Endothelial cell (in vitro differentiated cells): ENCODE measurements at regions not wholly inside any gene's neighbourhood (a gene's known extent, or its start where the extent isn't known, plus 50 kb on each side); places are given as distances from the start of the nearest gene placed in this dataset.
"Not testable (repeated sequence)": the region's sequence is repeated elsewhere in the genome, so short reads cannot be mapped to it uniquely, and the experiment has no call there.

Experiments
- DNase-seq: peaks from one replicate; pipeline ENCODE4 v3.0.0; 2021; ENCODE audit warnings: low spot score
- H3K27ac Mint-ChIP-seq: one replicate; pipeline ENCODE4 v1.8.0; 2021; ENCODE audit warnings: mixed read lengths, inconsistent platforms; ENCODE audit not compliant: unreplicated experiment
- H3K27me3 Mint-ChIP-seq: one replicate; pipeline ENCODE4 v1.8.0; 2021; ENCODE audit warnings: mild to moderate bottlenecking, moderate library complexity, mixed read lengths, inconsistent platforms; ENCODE audit not compliant: unreplicated experiment
- H3K36me3 Mint-ChIP-seq: one replicate; pipeline ENCODE4 v1.8.0; 2021; ENCODE audit warnings: mild to moderate bottlenecking, low read depth, mixed read lengths, inconsistent platforms; ENCODE audit not compliant: unreplicated experiment
- H3K4me1 Mint-ChIP-seq: one replicate; pipeline ENCODE4 v1.8.0; 2021; ENCODE audit warnings: mild to moderate bottlenecking, mixed read lengths, inconsistent platforms; ENCODE audit not compliant: unreplicated experiment
- H3K4me3 Mint-ChIP-seq: one replicate; pipeline ENCODE4 v1.8.0; 2021; ENCODE audit warnings: mild to moderate bottlenecking, mixed read lengths, inconsistent platforms; ENCODE audit not compliant: unreplicated experiment
- H3K9me3 Mint-ChIP-seq: one replicate; pipeline ENCODE4 v1.8.0; 2021; ENCODE audit warnings: mixed read lengths, inconsistent platforms; ENCODE audit not compliant: unreplicated experiment

DNA sequence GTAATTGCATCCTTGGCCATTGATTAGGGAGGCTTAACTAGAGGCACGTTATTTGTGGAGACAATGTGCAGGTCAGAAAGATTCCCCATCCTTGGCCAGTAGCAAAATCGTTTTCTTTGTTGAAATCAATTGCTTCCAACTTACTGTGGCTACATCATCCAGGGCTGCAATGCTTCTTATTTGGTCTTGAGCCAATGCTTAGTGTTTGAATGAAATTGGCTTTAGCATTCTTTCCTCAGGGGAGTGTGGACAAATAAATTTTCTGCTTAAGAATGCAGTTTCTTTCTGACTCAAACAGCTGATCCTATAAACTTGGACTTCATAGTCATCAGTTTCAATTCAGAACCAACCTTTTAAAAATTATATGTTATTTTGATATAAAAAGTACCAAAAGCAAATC is 95.6 kb downstream of the ARHGAP11B start:
- not testable (repeated sequence) for H3K4me1 Mint-ChIP-seq

DNA sequence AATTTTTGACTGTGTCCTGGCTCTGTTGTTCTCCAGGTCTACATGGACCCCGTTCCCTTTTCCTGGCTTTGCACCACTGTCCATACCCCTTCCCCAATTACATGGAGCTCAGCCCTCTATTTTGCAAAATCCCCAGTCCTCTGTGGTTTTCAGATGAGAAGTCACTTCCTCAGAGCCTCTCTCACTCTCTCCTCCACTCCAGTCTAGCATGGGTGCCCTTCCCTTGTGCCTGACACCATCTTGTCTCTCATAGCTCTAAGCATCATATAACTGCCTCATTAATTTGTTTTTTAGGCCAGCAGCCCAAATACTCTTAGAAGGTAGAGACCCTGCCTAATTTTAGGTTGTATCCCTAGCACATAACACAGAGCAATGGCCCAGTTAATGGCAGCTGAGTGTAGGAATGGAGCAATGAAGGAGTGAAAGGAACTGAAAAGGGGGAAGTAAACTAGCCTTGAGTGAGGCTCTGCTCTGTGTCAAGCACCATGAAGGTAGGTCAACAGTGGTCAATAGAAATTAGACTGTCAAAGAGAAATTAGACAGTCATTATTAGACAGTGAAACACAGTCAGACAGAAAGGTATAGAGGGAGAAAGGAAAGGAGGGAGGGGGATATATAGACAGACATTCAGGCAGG is 97.7 kb downstream of the ARHGAP11B start:
- not testable (repeated sequence) for DNase-seq, H3K9me3 Mint-ChIP-seq, H3K4me1 Mint-ChIP-seq, H3K36me3 Mint-ChIP-seq, H3K27me3 Mint-ChIP-seq, H3K27ac Mint-ChIP-seq, H3K4me3 Mint-ChIP-seq

More for the DNA sequence above, 95.6 kb downstream of the ARHGAP11B start:
- H3K27ac Mint-ChIP-seq, H3K27me3 Mint-ChIP-seq, H3K36me3 Mint-ChIP-seq, H3K4me3 Mint-ChIP-seq, DNase-seq, H3K9me3 Mint-ChIP-seq: not testable (repeated sequence)

DNA sequence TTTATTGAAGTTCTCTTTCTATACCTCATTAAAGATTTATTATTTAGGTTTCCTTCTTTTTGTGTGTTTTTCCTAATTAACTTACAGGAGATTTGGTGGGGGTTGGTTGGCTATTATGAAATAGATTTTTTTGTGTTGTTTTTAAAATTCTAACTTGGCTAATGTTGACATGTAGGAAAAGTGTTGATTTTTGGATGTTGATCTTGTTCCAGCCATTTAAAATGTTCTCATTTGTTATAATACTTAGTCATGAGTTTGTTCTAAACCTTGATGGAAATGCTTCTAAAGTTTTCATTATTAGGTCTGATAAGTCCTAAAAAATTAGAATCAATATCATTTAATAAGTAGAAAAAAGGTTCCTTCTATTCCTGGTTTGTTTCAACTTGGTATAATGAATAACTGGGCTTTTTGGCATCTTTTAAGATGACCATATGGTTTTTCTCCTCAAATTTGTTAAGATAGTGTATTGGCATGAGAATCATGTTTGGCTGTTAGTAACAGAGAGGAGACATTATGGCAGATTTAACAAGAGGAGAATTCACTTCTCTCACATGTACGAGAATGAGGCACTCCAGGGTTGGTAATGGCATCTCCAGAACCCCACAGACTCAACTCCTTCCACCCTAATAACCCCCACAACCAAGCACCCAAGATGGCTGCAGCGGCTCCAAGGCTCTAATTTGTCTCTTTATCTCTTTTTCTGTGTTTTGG is 104.1 kb downstream of the ARHGAP11B start:
- not testable (repeated sequence) for H3K27me3 Mint-ChIP-seq, H3K9me3 Mint-ChIP-seq, H3K27ac Mint-ChIP-seq, DNase-seq, H3K4me1 Mint-ChIP-seq, H3K4me3 Mint-ChIP-seq
- H3K36me3 Mint-ChIP-seq = peaks cover 13% of the 10 kb centered on the region

DNA sequence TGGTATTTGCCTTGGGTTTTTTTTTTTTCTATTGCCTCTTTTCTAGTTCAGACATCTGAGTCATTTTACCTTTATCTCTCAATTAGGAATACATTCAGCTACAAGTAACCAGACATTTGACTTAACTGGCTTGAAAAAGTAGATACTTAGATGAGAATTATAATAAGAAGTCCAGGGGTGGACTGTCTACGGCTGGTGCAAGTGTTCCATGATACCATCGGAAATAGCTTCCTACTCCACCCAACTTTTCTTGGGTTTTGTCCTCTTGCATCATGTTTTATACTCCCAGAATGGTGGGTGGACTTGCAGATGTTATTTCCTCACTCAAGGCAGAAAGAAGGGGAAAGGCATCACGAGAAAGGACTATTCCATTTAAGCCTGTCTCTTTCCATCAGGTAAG is 104.7 kb downstream of the ARHGAP11B start:
- H3K4me1 Mint-ChIP-seq, H3K27ac Mint-ChIP-seq, H3K27me3 Mint-ChIP-seq, H3K9me3 Mint-ChIP-seq, DNase-seq: not testable (repeated sequence)
- Mint-ChIP-seq H3K36me3 (peaks cover 13% of the 10 kb centered on the region), H3K4me3 (peak overlapping the region; percentile 25)

DNA sequence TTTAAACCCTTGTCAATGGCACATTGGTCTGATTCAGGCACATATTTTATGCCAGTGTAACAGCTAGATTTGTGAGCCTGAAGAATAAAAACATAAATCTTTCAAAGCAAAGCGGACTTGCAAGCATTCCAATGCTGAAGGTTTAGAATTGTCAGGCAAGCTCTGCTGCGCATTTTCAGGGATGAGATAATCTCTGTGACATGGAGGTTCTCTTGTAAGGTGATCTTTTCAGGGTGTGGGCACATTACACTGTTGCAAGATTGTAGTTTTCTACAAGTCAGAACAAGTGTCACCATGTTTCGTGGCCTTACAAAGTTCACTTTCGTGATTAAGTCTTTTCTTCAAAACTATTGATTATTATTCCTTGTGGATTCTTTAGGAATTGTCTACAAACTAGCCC is 106.2 kb downstream of the ARHGAP11B start:
- H3K4me3 Mint-ChIP-seq, H3K27ac Mint-ChIP-seq, H3K27me3 Mint-ChIP-seq, DNase-seq, H3K4me1 Mint-ChIP-seq, H3K9me3 Mint-ChIP-seq, H3K36me3 Mint-ChIP-seq: not testable (repeated sequence)

DNA sequence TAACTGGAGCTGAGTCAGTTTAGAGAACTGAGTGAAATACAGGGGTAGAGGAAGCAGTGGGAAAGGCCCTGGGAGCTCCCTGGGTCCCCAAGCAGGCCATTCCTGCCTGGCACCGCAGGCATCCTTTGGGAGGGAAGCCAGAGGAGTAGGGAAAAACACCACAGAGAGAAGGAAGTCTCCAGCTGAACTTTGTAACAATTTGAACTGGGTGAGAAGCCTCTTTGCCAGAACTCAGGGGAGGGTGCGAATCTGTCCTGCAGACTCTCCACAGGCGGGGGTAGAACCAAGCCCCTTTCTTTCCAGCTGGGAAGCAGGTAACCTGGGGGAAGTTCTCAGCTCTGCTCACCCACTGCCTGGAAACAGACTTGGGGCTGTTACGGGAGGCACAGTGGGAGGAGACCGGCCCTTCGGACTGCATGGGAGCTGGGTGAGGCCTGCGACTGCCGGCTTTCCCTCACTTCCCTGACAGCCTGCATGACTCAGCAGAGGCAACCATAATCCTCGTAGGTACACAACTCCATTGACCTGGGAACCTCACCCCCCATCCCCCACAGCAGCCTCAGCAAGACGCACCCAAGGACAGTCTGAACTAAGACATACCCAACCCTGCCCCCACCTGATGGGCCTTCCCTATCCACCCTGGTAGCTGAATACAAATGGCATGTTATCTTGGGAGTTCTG is 110.1 kb downstream of the ARHGAP11B start:
- H3K27me3 Mint-ChIP-seq, DNase-seq, H3K4me3 Mint-ChIP-seq, H3K27ac Mint-ChIP-seq, H3K9me3 Mint-ChIP-seq, H3K4me1 Mint-ChIP-seq, H3K36me3 Mint-ChIP-seq: not testable (repeated sequence)

DNA sequence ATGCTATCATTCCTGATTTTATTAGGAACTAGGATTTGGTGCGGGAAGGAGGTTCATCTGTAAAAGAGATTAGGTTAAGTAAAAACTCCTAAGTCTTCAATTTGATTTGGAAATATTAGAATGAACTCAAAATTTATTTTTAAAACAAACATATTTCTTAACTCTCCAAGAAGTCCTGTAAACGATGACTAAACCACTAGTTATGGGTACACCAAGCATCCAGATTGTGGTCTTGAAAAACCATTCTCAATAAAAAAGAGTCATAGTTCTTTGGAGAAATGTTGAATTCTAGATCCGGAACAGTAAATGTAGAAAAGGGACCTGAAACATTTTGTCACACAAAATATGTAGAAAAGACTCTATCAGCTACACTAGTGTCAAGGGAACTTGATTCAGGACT is 116.9 kb downstream of the ARHGAP11B start:
- not testable (repeated sequence) for H3K27me3 Mint-ChIP-seq, H3K36me3 Mint-ChIP-seq, H3K4me1 Mint-ChIP-seq, H3K27ac Mint-ChIP-seq, H3K4me3 Mint-ChIP-seq, H3K9me3 Mint-ChIP-seq, DNase-seq

DNA sequence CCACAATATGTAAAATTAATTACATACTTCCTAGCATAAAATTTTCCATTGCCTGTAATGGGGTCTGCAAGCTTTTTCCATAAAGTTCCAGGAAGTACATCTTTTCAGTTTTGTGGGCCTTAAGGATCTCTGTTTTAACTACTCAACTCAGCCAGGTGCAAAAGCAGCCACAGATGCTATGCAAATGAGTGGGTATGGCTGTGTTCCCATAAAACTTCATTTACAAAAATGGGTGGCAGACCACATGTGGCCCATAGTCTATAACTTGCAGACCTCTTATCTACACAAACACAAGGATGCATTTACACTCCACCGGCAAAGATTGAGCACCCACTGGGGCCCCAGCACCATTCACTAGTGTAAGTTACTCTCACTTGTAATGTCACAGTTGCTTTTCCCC is 123.1 kb downstream of the ARHGAP11B start:
- not testable (repeated sequence) for H3K4me1 Mint-ChIP-seq, H3K27ac Mint-ChIP-seq, H3K36me3 Mint-ChIP-seq, H3K27me3 Mint-ChIP-seq, H3K4me3 Mint-ChIP-seq, H3K9me3 Mint-ChIP-seq, DNase-seq
